ENCODE measurements at regions not wholly inside any gene's neighbourhood (a gene's known extent, or its start where the extent isn't known, plus 50 kb on each side); places are given as distances from the start of the nearest gene placed in this dataset.
A peak's percentile ranks its signal among the peaks of the same experiment; 100 is the strongest.
"Not testable (repeated sequence)": the region's sequence is repeated elsewhere in the genome, so short reads cannot be mapped to it uniquely, and the experiment has no call there.

- peak; percentile 69 for DNase-seq
Measured at GRCh38 chr14:21868442-21869046, 194.9 kb upstream of the OR4E1 start.

GRCh38 chr14:21867541-21867940 lies 193.9 kb upstream of the OR4E1 start:
- DNase-seq = no peak

GRCh38 chr14:21866479-21866878 lies 192.9 kb upstream of the OR4E1 start:
- no peak for DNase-seq

- no peak for DNase-seq
Measured at GRCh38 chr14:21863289-21863688, 189.7 kb upstream of the OR4E1 start.

- DNase-seq = no peak
Measured at GRCh38 chr14:21861153-21861552, 187.5 kb upstream of the OR4E1 start.

GRCh38 chr14:21860172-21860571 lies 186.6 kb upstream of the OR4E1 start:
- peak; percentile 38 for DNase-seq

GRCh38 chr14:21852775-21853174 lies 179.2 kb upstream of the OR4E1 start:
- DNase-seq = no peak

- peak; percentile 46 for DNase-seq
Measured at GRCh38 chr14:21852061-21852664, 178.5 kb upstream of the OR4E1 start.

GRCh38 chr14:21846902-21847301 lies 173.3 kb upstream of the OR4E1 start:
- not testable (repeated sequence) for DNase-seq

GRCh38 chr14:21846227-21846885 lies 172.7 kb upstream of the OR4E1 start:
- peak; percentile 57 for DNase-seq

GRCh38 chr14:21840765-21841164 lies 167.1 kb upstream of the OR4E1 start:
- no peak for DNase-seq

- DNase-seq = no peak
Measured at GRCh38 chr14:21833836-21834235, 160.2 kb upstream of the OR4E1 start.

GRCh38 chr14:21825845-21826244 lies 152.2 kb upstream of the OR4E1 start:
- no peak for DNase-seq

GRCh38 chr14:21825149-21825743 lies 151.6 kb upstream of the OR4E1 start:
- peak; percentile 59 for DNase-seq

GRCh38 chr14:21822109-21822508 lies 148.5 kb upstream of the OR4E1 start:
- DNase-seq = no peak

GRCh38 chr14:21820631-21821030 lies 147.0 kb upstream of the OR4E1 start:
- no peak for DNase-seq

GRCh38 chr14:21819891-21820290 lies 146.3 kb upstream of the OR4E1 start:
- not testable (repeated sequence) for DNase-seq

GRCh38 chr14:21817010-21817409 lies 143.4 kb upstream of the OR4E1 start:
- not testable (repeated sequence) for DNase-seq

GRCh38 chr14:21807975-21808374 lies 134.4 kb upstream of the OR4E1 start:
- DNase-seq = no peak

GRCh38 chr14:21804981-21805380 lies 131.4 kb upstream of the OR4E1 start:
- DNase-seq = no peak

GRCh38 chr14:21802441-21802840 lies 128.8 kb upstream of the OR4E1 start:
- DNase-seq = no peak

- peak; percentile 35 for DNase-seq
Measured at GRCh38 chr14:21796916-21797315, 123.3 kb upstream of the OR4E1 start.

- no peak for DNase-seq
Measured at GRCh38 chr14:21795456-21795855, 121.8 kb upstream of the OR4E1 start.

GRCh38 chr14:21791749-21792148 lies 118.1 kb upstream of the OR4E1 start:
- DNase-seq = no peak
